ENCODE measurements at regions not wholly inside any gene's neighbourhood (a gene's known extent, or its start where the extent isn't known, plus 50 kb on each side); places are given as distances from the start of the nearest gene placed in this dataset.

GRCh38 chr6:130600880-130601341, 226.3 kb upstream of the SMLR1 start:
- no peak overlapping the region for H3K4me3 ChIP-seq (ENCODE audit: low read depth, low read length)
- H3K4ac ChIP-seq (ENCODE audit: low read depth, low read length): no peak overlapping the region
- no peak overlapping the region for H2BK5ac ChIP-seq (ENCODE audit: low read depth, low read length, poor library complexity)
- peak overlapping the region; percentile 23 for H2BK12ac ChIP-seq (ENCODE audit: low read length)
- H2BK120ac ChIP-seq (ENCODE audit: insufficient read depth, low read length, poor library complexity): peak overlapping the region; percentile 1
- no CpG with 5 or more reads among the region's 2 CpGs for WGBS (ENCODE audit: extremely low coverage, insufficient coverage, insufficient read length)
- no peaks in the 10 kb centered on the region for H3K9me3 ChIP-seq (ENCODE audit: insufficient read depth, low read depth, low read length)
- DNase-seq: peak; percentile 27 to 89
- H4K12ac ChIP-seq (ENCODE audit: low read depth, low read length): no peak overlapping the region
- H2AK5ac ChIP-seq (ENCODE audit: low read length): no peak overlapping the region
- H3K9ac ChIP-seq (ENCODE audit: low read length): no peak overlapping the region
- H3K27ac ChIP-seq (ENCODE audit: low read depth, low read length): peak overlapping the region; percentile 67
- H3K36me3 ChIP-seq (ENCODE audit: control insufficient read depth in 1 of 2, insufficient read depth in 2 of 2, low read length in 2 of 2): no peaks in the 10 kb centered on the region
- H4K91ac ChIP-seq (ENCODE audit: low read depth, low read length): no peak overlapping the region
- H4K8ac ChIP-seq (ENCODE audit: low read depth, low read length): no peak overlapping the region
- H3K27me3 ChIP-seq (ENCODE audit: insufficient read depth, low read length): no peaks in the 10 kb centered on the region
- peaks cover 2% of the 10 kb centered on the region for H3K79me1 ChIP-seq (ENCODE audit: low read length)
- H3K23ac ChIP-seq (ENCODE audit: low read length): no peak overlapping the region
- no peak overlapping the region for H3K4me2 ChIP-seq (ENCODE audit: low read length)
- peaks cover 15 to 21% of the 10 kb centered on the region in 2 experiments for H3K4me1 ChIP-seq (ENCODE audit: control insufficient read depth in 1 of 2, insufficient read depth in 2 of 2, low read length in 2 of 2)
- H3K79me2 ChIP-seq (ENCODE audit: control insufficient read depth, insufficient read depth, low read length, poor library complexity): no peaks in the 10 kb centered on the region
- H2AFZ ChIP-seq (ENCODE audit: insufficient read depth, low read length, poor library complexity): no peak overlapping the region
- H3K18ac ChIP-seq (ENCODE audit: low read length): no peak overlapping the region
- H3K14ac ChIP-seq (ENCODE audit: low read length): no peak overlapping the region

DNA sequence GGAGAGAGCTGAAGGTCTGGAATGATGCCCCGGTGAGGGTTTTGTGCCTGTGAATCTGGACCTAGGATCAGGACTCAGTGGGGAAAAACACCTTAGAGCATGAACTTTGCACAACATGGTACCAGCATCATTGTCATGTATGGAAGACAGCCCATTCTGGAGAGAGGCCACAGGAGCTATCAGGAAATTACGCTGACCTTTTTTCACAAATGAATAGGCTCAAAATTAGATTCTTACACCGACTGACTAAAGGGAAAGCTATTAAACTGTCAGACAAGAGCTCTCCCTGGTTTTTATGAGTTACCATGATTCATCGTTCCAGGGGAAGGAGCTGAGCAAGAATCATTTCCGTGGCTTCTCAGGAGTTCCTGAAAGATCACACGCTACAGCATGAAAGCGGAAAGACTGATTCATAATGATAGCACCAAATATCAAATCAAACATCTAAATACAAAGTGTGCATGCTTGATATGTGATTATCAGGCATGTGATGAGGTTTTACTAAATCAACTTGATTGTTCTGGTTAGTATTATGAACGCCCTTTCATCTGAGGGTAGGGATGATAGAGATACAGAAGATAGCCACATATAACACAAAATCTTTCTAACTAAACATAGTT, 224.9 kb upstream of the SMLR1 start:
- Histone ChIP-seq H2AK5ac (ENCODE audit: low read length) (no peak overlapping the region), H3K36me3 (ENCODE audit: control insufficient read depth in 1 of 2, insufficient read depth in 2 of 2, low read length in 2 of 2) (no peaks in the 10 kb centered on the region), H3K27me3 (ENCODE audit: insufficient read depth, low read length) (no peaks in the 10 kb centered on the region), H3K4me1 (ENCODE audit: control insufficient read depth in 1 of 2, insufficient read depth in 2 of 2, low read length in 2 of 2) (peaks cover 15 to 21% of the 10 kb centered on the region in 2 experiments), H4K8ac (ENCODE audit: low read depth, low read length) (no peak overlapping the region), H2BK120ac (ENCODE audit: insufficient read depth, low read length, poor library complexity) (peak overlapping the region; percentile 63), H2AFZ (ENCODE audit: insufficient read depth, low read length, poor library complexity) (no peak overlapping the region), H3K9ac (ENCODE audit: low read length) (no peak overlapping the region), H3K9me3 (ENCODE audit: insufficient read depth, low read depth, low read length) (no peaks in the 10 kb centered on the region), H3K4ac (ENCODE audit: low read depth, low read length) (no peak overlapping the region), H3K79me2 (ENCODE audit: control insufficient read depth, insufficient read depth, low read length, poor library complexity) (no peaks in the 10 kb centered on the region), H3K4me3 (ENCODE audit: low read depth, low read length) (no peak overlapping the region), H3K79me1 (ENCODE audit: low read length) (peaks cover 2% of the 10 kb centered on the region), H3K14ac (ENCODE audit: low read length) (no peak overlapping the region), H3K18ac (ENCODE audit: low read length) (no peak overlapping the region), H3K23ac (ENCODE audit: low read length) (no peak overlapping the region), H3K4me2 (ENCODE audit: low read length) (peak overlapping the region; percentile 2), H3K27ac (ENCODE audit: low read depth, low read length) (peak overlapping the region; percentile 64), H4K91ac (ENCODE audit: low read depth, low read length) (peak overlapping the region; percentile 30), H4K12ac (ENCODE audit: low read depth, low read length) (no peak overlapping the region), H2BK12ac (ENCODE audit: low read length) (no peak overlapping the region), H2BK5ac (ENCODE audit: low read depth, low read length, poor library complexity) (peak overlapping the region; percentile 52)
- DNase-seq: peak; percentile 91 to 92
- no CpG with 5 or more reads among the region's 8 CpGs for WGBS (ENCODE audit: extremely low coverage, insufficient coverage, insufficient read length)

- Histone ChIP-seq H2BK5ac (ENCODE audit: low read depth, low read length, poor library complexity) (no peak overlapping the region), H3K79me2 (ENCODE audit: control insufficient read depth, insufficient read depth, low read length, poor library complexity) (no peaks in the 10 kb centered on the region), H3K36me3 (ENCODE audit: control insufficient read depth in 1 of 2, insufficient read depth in 2 of 2, low read length in 2 of 2) (no peaks in the 10 kb centered on the region), H3K14ac (ENCODE audit: low read length) (no peak overlapping the region), H2AK5ac (ENCODE audit: low read length) (no peak overlapping the region), H3K79me1 (ENCODE audit: low read length) (peaks cover 2% of the 10 kb centered on the region), H3K4me2 (ENCODE audit: low read length) (no peak overlapping the region), H3K4ac (ENCODE audit: low read depth, low read length) (no peak overlapping the region), H2BK120ac (ENCODE audit: insufficient read depth, low read length, poor library complexity) (peak overlapping the region; percentile 4), H4K12ac (ENCODE audit: low read depth, low read length) (no peak overlapping the region), H3K9ac (ENCODE audit: low read length) (no peak overlapping the region), H4K8ac (ENCODE audit: low read depth, low read length) (no peak overlapping the region), H2AFZ (ENCODE audit: insufficient read depth, low read length, poor library complexity) (no peak overlapping the region), H3K23ac (ENCODE audit: low read length) (no peak overlapping the region), H2BK12ac (ENCODE audit: low read length) (no peak overlapping the region), H3K9me3 (ENCODE audit: insufficient read depth, low read depth, low read length) (no peaks in the 10 kb centered on the region), H4K91ac (ENCODE audit: low read depth, low read length) (no peak overlapping the region), H3K27me3 (ENCODE audit: insufficient read depth, low read length) (no peaks in the 10 kb centered on the region), H3K4me3 (ENCODE audit: low read depth, low read length) (no peak overlapping the region), H3K27ac (ENCODE audit: low read depth, low read length) (peak overlapping the region; percentile 31), H3K4me1 (ENCODE audit: control insufficient read depth in 1 of 2, insufficient read depth in 2 of 2, low read length in 2 of 2) (peaks cover 15 to 21% of the 10 kb centered on the region in 2 experiments), H3K18ac (ENCODE audit: low read length) (no peak overlapping the region)
- WGBS (ENCODE audit: extremely low coverage, insufficient coverage, insufficient read length): no CpG with 5 or more reads among the region's 3 CpGs
- peak; percentile 51 to 65 for DNase-seq
Observed at GRCh38 chr6:130603391-130603790, 223.8 kb upstream of the SMLR1 start.

DNA sequence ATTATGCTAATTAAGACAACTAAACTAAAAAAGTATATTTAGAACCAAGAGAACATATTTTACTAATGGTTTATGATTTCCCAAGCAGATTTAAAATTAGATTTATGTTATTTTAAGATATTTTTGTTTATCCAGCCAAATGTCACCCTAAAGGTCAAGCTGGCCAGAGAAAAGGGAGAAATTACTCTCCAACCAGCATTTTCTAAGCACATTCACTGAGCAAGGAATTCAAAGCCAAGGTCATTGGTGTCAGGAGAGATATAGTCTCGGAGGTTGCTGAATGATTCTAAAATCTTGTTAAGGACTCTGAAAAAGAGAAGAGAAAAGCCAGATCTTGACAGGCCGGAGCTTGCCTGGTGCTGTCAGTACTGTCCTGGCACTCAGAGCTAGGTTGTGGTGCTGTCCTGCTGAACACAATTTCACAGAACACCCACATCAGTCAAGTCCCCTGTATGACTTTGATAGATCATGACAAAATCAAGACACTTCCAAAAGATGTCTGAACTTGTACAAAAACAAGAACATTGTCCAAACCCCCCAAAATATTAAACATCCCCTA, 222.3 kb upstream of the SMLR1 start:
- no peak overlapping the region for H2AFZ ChIP-seq (ENCODE audit: insufficient read depth, low read length, poor library complexity)
- H3K79me2 ChIP-seq (ENCODE audit: control insufficient read depth, insufficient read depth, low read length, poor library complexity): no peaks in the 10 kb centered on the region
- no peaks in the 10 kb centered on the region for H3K27me3 ChIP-seq (ENCODE audit: insufficient read depth, low read length)
- H3K23ac ChIP-seq (ENCODE audit: low read length): no peak overlapping the region
- H3K4me1 ChIP-seq (ENCODE audit: control insufficient read depth in 1 of 2, insufficient read depth in 2 of 2, low read length in 2 of 2): peaks cover 15 to 21% of the 10 kb centered on the region in 2 experiments
- no peak overlapping the region for H2BK12ac ChIP-seq (ENCODE audit: low read length)
- H4K12ac ChIP-seq (ENCODE audit: low read depth, low read length): no peak overlapping the region
- no CpG with 5 or more reads among the region's 2 CpGs for WGBS (ENCODE audit: extremely low coverage, insufficient coverage, insufficient read length)
- no peak overlapping the region for H4K8ac ChIP-seq (ENCODE audit: low read depth, low read length)
- no peak overlapping the region for H2BK120ac ChIP-seq (ENCODE audit: insufficient read depth, low read length, poor library complexity)
- no peak overlapping the region for H3K27ac ChIP-seq (ENCODE audit: low read depth, low read length)
- no peak overlapping the region for H3K4me3 ChIP-seq (ENCODE audit: low read depth, low read length)
- H3K36me3 ChIP-seq (ENCODE audit: control insufficient read depth in 1 of 2, insufficient read depth in 2 of 2, low read length in 2 of 2): no peaks in the 10 kb centered on the region
- no peak overlapping the region for H2BK5ac ChIP-seq (ENCODE audit: low read depth, low read length, poor library complexity)
- H3K4ac ChIP-seq (ENCODE audit: low read depth, low read length): no peak overlapping the region
- H3K4me2 ChIP-seq (ENCODE audit: low read length): no peak overlapping the region
- H3K14ac ChIP-seq (ENCODE audit: low read length): no peak overlapping the region
- H3K18ac ChIP-seq (ENCODE audit: low read length): no peak overlapping the region
- no peak for DNase-seq
- no peak overlapping the region for H4K91ac ChIP-seq (ENCODE audit: low read depth, low read length)
- no peak overlapping the region for H3K9ac ChIP-seq (ENCODE audit: low read length)
- no peak overlapping the region for H2AK5ac ChIP-seq (ENCODE audit: low read length)
- H3K9me3 ChIP-seq (ENCODE audit: insufficient read depth, low read depth, low read length): no peaks in the 10 kb centered on the region
- peaks cover 2% of the 10 kb centered on the region for H3K79me1 ChIP-seq (ENCODE audit: low read length)

All from trophoblast cell (in vitro differentiated cells and primary cell).